ENCODE measurements at regions not wholly inside any gene's neighbourhood (a gene's known extent, or its start where the extent isn't known, plus 50 kb on each side); places are given as distances from the start of the nearest gene placed in this dataset.

DNA sequence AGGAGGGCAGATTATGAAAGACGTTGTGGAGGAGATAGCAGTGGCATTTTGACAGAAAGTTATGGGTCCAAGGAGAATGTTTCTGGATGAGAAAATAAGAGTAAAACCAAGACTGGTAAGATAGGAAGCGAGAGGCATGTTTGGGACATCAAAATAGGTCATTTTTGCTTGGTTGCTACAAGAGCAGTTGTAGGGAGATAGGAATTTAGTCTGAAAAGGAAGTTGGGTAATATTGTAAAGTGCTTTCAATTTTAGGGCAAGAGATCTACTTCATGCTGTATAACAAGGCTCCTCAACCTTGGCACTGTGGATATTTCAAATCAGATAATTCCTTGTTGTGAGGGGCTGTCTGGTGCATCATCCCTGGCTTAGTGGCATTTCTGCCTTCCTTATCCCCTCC is 118.0 kb upstream of the DPH6 start:
- no peak for DNase-seq

DNA sequence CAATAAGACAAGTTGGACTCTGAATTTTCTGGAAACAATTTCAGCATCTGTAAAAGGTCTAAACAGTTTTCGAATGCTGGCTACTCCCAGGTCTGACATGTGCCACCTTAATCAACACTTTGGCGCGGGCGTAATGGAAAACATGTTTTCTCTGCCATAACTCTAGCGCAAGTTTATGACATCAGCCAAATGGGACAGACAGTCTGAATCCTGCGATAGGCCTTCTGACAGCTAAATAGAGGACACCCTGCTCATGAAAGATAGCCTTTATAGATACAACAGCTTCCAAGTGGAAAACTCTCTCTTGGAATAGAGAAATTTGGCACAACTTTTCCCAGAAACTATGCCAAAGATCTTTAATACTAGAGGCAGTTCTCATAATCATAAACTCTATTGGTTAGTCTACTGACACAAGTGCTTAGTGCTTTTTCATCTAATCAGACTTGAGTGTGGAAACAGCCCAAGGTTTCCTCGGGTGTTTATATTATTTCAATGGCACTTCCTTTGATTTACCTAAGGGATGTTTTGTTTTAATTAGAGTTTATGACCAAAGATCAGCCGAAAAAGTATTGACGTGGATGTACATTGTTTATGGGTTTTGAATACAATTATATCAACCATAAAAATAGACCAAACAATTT is 120.1 kb upstream of the DPH6 start:
- DNase-seq: no peak

DNA sequence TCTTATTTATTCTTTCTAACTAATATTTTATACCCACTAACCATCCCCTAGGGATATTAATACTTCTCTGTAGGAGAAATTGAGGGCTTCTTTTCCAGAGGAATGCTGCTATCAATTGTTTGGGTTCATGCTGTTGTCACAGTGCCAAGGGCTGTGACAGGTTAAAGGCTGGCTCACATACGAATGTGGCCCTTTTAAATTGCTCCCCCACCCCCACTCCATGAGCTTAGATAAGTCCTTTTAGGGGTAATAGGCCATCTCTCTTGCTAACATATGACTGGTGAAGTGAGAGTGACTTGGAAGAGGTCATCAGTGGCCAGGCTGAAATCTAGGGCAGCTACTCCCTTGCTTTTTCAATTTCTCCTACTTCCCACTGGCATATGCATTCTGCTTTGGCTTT is 121.9 kb upstream of the DPH6 start:
- no peak for DNase-seq

DNA sequence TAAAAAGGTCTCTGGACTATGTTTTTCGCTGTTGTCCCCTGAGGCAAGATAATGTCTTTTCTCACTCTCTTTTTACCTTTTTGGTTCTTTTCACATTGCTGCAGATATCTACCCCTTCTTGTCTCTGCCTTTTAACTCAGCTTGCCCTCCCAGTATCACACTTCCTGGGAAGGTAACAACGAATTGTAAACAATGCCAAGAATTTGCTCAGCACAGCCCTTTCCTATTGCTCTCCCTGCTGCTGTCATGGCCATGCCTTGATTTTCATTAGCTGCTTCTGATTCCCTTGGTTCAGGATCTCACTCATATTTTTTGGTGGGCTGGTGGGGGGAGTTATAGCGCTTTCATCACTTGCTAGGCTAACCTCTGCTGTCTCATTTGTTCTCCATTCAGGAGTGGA is 123.1 kb upstream of the DPH6 start:
- DNase-seq: no peak

DNA sequence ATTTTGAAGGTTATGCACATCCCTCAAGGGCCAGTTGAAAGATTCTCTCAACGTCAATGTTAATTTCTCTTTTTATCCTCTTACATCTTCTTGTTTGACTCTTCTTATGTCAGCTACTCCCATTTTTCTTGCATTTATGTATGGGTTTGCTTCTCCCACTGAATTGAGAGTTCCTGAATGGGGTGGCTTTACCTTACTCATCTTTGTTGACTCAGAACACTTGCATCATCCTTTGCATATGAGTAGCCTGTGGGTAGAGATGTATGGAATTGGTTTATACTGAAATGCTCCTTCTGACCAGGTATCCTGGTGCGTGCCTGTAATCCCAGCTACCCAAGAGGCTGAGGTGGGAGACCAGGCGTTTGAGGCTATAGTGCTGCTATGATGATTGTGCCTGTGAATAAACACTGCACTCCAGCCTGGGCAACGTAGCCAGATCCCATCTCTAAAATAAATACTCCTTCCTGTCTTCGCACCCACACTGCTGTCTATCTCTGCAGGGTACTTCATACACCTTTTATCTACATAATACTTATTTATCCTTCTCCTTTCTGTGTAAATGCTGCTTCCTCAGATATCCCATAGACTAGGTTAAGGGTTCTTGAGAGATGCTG is 123.6 kb upstream of the DPH6 start:
- DNase-seq: no peak

DNA sequence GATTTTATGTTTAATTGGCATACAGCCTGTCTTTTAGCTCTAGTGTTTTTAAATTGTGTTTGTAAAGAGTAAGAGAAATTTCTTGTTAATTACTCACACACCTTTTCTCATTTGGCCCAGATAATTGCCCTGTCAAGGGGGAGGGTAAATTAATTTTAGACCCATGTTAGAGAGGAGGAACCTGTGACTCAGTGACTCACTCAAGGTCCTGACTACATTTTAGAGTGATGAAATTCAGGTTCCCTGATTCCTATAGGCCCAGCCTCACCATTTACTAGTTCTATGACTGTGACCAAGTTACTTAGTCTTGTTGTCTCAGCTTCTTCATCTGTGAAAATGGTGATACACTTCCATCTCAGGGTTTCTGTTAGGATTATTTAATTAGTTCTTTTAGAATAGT is 125.2 kb upstream of the DPH6 start:
- no peak for DNase-seq

DNA sequence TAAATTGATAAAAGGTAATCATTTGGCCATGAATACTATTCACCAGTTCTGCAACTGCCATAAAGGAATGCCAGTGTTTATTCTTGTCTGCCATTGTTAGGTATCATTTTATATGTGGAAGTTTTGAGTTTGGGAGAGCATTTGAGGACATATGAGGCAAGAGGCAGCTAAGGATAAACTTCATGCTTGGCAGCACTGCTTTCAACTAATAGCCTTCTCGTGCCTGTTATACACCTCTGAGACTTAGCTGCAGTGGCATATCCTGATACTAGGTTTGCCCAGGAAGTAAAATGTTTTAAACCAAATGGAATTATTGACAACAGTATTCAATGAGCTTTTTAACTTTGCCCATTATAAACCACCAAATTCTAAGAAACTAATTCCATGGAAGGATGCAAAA is 126.0 kb upstream of the DPH6 start:
- DNase-seq: no peak

DNA sequence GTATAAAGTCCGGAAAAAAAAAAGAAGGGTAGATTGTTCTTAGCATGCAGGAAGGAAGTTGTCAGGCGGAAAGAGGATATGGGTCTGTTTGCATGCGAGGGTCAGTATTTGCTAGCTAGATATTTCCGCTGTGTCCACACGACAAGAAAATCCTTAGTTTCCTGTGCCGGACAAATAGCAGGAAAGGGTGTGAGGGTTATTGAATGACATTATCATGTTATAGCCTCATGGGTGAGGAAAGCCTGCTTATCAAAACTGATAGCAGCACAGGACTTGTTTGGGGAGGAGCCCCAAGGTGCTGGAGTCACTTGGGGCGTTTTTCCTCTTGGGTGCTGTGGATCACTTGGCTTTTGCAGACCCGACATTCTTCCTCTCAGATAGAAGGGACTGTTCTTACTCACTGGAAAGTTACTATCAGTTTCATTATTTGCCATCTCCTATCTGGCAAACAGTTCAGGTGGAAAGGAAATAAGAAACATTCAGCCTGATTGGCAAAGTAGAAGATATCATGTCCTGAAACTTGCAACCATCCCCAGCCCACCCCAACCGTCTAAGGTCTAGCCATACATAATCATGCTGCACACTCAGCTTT is 127.2 kb upstream of the DPH6 start:
- DNase-seq: no peak

DNA sequence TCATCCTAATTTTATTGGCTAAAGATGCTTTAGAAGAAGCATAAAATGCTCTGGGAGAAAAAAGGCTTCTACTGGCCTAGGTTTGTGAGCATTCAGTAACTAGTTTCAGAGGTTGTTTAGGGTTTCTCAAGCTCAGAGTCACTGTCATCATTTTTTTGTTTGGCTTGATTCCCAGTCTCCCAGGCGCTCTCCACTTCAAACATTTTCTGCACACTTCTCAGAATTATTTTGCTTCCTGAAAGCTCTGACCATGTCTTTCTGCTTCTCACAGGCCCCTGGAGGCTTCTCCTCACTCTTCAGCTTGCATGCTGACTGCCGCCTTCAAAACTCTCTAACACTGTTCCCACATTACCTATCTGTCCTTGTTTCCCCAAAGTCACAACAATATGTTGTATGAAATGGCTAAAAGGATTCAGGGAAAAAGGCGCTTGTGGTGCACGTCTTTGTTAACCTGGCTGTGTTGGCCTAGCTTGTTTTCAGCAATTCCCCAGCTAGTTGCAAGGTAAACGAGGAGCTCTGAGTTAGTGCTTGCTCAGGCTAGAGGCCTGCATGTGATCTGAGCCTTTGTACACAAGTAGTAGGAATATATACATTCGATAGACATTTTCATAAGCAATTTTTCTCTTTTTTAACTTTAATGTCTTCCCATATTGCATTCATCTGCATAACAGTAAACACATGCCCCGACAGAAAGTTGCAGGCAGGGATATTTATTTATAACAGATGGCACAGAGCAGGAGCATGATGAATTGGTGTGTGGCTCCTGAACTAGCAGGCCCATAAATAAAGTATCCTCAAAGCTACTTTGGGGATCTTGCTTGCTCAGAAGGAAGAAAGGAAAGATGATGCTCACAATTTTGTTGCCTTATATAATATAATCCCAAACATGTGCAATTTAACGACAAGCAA is 129.2 kb upstream of the DPH6 start:
- DNase-seq: no peak

DNA sequence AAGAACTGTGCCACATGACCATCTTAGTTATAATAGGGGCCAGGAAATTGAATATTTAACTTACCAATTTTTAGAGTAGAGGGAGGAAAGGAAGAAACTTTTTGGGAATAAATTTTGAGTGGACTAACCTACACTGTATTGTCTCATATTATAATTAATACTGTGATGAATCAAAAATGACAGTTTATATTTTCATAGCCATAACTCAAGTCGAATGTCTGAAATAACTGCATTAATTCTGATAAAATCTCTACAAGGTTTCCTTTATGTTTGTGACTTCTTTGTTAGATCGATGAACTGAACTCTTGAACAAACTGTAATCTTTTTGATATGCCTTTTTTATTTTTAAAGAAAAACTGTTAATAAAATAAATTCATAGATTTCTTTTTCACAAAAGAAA is 132.8 kb upstream of the DPH6 start:
- no peak for DNase-seq

DNA sequence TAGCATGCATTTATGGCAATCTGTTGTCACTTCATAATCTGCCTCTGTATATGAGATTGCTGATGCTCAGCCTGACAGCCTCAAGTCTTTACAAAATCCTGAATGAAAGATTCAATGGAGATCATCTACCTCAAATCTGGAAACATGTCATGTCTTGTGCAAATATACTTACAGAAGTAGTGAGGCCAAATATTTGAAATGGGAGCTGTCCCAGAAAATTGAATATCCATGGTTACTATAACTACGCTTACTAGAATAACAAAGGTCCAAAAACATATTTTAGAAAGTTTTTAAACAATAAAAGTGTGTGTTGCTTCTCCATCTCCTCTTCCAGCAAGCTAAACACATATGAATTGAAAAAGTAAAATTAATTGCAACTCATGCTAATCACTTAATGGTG is 133.2 kb upstream of the DPH6 start:
- DNase-seq: no peak

DNA sequence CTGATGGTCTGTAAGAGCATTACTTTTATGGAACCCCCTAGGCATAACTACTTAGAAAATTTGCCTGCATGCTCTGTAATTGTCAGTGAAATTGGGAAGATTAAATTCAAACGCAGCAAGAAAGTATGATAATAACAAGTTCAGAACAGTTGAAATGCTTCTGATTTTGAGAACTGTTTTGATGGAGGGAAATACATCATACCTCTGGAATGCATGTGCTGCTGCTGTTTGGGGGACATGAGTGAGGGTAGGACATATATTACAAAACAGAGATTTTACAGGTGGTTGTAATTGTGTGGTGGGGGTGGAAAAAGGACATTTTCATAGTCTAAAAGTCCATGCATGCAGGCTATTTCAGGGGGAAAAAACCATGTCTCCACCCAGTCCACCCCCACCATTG is 135.0 kb upstream of the DPH6 start:
- DNase-seq: no peak

DNA sequence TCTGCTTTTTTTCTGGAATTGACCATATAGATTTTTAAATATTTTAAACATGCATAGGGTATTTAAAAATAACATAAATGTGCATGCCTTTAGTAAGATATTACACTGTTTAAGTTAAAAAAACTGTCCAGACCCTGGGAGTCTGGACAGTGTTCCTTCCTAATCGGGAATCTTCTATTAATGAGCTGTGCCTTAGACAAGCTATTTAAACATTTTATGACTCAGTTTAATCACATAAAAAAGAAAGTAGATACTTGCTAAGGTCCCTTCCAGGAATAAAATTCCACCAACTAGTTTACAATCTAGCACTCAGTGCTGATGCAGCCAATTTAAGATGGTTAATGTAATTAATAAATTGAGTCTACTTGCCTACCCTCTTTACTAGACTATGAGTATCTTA is 140.4 kb upstream of the DPH6 start:
- DNase-seq: no peak

DNA sequence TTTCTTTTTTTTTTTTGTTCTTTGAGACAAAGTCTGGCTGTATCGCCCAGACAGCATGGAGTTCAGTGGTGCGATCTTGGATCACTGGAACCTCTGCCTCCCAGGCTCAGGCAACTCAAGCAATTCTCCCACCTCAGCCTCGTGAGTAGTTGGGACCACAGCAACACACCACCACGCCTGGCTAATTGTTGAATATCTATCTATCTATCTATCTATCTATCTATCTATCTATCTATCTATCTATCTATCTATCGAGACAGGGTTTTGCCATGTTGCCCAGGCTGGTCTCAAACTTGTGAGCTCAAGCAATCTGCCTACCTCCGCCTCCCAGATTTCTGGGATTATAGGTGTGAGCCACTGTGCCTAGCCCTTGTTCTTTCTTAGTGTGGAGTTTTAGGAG is 143.3 kb upstream of the DPH6 start:
- DNase-seq: no peak

DNA sequence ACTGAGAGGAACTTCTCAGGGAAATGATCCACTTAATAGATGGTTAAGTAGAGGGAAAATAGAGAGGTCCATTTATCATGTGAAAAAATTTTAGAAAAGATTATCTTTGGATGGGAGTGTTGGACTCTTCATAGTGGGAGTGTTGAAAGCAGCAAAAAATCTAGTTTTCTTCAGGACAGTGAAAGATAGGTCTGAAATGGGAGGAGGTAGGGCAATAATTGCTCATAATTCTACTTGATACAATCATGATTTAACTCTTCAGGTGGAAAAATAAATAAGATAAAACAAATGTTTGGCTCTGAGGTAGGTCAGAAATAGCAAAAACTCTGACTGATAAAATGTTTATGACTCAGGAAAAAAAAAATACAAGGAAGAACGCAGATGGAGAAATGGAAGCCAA is 144.1 kb upstream of the DPH6 start:
- DNase-seq: no peak

DNA sequence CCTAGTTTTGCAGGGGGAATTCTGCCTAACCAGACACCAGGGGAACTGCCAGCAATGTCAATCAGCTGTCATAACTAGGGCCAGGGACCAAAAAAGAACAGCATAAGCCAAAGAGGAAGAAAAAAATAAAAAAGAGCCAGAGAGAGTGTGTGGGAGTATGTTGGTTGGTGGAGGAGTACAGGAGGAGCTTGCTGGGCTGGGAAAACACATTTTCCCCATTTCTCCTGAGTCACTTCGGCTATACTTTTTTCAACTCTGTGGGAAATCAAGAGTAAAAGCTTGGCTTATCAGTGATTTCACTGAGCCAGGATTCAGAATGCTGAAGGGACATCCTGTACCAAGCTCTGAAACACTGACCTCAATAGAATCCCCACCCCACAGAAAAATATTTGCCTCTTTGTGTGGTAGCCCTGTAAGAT is 144.7 kb upstream of the DPH6 start:
- DNase-seq: no peak

DNA sequence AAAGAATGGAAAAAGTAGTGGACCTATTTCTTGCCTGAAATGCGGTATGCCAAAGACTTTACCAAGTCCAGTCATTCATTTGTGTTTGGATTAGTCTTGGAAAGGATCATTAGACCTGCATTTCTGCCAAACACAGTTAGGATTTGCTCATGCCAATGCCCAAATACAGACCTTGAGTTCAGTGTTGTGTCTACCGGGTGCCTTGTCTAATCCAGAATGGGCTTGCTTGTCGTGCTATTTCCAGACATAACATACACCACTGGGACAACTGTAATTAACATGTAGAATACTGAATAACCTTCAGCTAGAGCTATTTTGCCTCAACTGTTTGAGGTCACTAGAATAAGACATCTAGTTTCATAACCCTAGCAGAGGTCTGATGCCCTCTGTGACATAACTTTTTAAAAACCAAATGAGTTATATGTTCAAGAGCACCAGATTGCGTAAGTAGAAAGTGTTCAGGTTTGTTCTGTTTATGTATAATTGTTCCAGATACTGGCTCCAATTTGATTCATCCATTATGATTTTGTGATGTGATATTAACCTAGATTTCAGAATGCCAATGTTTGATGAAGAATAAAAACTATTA is 145.3 kb upstream of the DPH6 start:
- no peak for DNase-seq

DNA sequence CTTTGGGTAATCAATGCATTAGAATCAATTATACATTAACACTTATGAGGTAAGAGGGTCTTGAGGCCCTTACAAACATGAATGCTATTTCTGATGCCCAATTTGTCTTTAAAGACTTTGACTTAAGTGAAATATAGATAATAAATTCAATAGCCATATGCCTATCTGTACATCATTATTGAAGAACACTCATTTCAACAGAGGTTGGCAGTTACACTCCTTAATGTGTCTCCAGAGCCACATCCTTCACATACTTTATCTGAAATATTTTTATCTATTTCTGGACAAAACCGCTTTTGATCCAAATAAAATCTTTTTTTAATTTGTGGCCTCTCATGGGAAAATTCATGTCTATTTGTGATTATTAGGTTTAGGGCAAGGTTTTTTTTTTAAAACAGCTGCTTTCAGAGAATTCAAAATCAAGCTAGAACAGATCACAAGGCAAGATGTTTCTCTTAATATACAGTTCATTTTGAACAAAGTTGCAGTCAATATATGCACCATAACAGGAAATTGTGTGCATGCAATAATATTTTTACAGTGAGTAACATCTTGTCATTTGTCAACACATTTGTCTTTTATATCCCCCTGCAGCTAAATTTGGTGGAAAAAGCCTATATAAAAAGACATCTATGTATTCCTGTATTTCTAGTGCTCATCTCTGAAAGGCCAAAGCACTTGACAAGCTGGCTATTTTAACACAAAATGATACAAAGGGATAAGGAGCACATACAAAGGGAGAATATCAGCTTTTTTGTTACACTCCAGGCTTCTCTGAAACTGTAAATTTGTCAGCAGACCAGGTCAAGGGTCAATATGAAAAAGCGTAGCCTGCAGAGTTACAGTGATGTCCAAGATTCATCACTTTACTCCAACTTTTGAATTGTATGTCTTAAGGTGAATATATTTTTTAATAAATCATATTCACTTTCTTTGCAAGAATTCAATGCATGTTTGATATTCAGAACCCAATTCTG is 146.2 kb upstream of the DPH6 start:
- no peak for DNase-seq

DNA sequence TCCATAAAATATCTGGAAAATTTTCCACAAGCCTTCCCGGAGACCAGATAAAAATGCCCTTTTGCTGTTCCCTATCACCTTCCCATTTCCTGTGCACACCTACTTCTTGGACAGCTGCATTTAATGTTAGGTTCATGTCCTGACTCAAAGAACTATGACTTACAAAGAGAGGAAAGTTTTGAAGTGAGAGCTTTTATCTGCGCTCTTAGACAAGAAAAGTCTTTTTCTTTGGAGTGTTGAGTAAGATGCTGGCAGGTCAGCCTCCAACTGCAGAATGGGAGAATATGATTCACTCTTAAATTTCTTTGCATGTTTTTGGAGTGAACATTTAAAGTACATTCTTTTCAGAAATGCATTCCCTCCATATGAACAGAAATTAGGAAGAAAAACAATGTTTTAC is 147.3 kb upstream of the DPH6 start:
- DNase-seq: no peak

DNA sequence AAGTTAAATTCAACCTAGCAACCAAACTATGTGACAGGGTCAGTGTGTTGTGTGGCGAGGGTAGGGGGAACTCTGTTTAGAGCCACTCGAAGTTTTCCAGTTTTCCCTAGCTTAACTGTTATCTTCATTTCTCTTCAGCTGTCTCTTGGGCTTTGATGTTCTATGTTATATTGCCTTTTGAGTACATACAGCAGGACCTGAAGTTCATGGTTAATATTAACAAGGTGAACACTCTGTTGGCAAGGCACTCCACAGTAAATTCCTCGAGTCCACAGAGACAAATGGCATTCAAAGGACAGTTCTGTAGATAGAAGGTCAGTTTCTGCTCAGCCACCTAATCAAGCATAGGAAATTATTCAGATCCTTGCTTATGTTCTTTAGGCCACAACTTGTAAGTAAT is 147.9 kb upstream of the DPH6 start:
- no peak for DNase-seq

DNA sequence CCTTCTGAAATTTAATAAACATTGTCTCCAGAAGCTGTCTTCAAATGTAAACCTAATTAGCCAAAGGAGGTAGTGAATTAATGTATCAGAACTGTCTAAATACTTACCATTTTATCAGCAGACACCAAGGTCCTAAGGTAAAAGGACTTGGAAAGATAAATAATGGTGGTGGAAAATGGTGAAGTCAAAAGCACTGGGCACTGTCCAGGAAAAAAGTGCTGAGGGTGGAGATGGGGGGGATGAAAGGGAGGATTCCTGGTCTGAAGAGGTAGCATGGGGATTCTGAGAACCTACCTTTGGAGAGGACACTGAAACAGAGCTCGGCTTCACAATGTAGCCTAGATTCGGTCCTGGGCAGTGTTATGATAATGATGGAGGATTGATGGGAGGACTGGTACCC is 149.0 kb upstream of the DPH6 start:
- no peak for DNase-seq

DNA sequence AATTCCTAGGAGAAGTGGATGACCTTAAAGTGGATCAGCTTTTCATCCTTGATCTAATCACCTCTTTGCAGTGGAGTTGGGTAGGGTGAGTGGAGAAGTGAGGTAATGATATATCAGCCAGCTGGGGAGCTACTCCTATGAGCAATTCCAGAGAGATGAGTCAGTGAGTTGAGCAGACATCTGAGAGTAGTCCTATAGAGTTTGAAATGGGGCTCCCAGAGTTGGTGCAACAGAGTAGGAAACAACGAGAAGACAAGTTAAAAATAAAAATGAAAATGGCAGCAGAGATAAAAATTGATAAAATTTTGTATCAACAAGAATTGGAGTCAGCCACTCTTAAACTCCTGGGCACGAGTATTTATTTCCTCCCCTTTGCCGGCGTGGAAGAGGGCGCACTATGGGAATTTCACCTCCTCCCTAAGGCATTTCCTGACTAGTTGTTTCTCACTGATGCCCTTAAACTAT is 150.8 kb upstream of the DPH6 start:
- DNase-seq: no peak
